CD4-positive, alpha-beta T cell treated with Interferon gamma for 1 hour (primary cell): ENCODE measurements at regions not wholly inside any gene's neighbourhood (a gene's known extent, or its start where the extent isn't known, plus 50 kb on each side); places are given as distances from the start of the nearest gene placed in this dataset.

ENCODE experiments used
- DNase-seq: peaks from one replicate; pipeline ENCODE4 v3.0.0-alpha.2; 2020

DNA sequence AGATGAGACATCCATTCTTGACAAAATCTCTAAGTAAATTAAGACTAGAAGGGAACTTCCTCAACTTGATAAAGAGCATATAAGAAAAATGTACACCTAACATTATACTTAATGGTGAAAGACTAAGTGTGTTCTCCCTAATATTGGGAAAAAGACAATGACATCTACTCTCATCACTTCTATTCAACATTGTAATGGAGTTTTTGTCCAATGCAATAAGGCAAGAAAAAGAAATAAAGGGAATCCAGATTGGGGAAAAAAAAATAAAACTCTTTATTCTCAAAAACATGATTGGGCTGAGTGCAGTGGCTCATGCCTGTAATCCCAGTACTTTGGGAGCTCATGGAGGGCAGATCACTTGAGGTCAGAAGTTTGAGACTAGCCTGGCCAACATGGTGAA lies 131.1 kb upstream of the JUN start:
- DNase-seq, result no peak

DNA sequence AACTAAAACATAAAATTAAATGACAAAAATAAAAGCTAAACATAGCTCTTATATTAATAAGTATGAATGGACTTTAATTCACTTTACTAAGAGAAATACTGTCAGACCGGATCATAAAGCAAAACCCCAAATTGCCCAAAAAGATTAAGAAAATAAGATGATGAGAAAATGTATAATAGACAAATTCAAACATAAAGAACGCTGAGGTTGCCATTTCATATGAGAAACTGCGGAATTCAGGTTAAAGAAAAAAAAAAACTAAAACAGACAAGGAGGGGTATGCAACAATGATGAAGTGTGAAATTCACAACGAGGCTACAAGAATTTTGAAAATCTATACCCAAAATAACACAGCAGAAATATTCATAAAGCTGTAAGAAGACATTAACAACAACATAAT lies 133.6 kb upstream of the JUN start:
- no peak for DNase-seq

DNA sequence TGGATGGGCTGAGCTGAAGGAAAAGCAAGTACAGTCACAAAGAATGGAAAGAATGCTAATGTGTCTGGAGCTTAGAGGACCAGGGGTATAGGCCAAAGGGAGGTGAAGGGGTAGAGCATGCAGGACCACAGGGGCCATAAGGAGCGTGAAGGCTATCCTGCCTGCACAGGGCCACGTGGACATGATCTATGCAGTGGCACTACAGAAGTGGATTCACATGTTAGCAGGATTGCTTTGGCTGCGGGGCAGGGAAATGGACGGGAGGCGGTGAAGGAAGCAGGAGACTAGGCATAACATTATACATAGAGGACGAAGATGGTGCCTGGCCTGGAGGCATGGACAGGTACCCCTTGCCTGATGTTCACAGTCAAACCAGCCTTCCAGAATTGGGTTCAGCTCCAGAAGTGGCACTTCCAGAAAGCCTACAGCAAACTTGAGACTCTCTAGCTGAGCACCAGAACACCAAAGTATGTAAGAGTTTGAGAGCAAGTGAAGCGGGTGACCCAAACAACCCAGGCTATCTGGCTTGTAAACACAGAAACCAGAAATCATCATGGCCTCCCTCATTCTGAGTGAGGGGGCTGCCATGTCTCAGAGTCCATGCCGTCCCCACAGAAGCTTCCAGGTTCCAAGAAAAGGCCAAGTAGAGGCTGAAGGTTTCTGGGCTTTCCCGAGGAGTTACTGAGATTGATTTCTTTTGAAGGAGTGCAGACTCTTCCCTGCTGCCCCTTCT lies 135.5 kb upstream of the JUN start:
- DNase-seq, result no peak

DNA sequence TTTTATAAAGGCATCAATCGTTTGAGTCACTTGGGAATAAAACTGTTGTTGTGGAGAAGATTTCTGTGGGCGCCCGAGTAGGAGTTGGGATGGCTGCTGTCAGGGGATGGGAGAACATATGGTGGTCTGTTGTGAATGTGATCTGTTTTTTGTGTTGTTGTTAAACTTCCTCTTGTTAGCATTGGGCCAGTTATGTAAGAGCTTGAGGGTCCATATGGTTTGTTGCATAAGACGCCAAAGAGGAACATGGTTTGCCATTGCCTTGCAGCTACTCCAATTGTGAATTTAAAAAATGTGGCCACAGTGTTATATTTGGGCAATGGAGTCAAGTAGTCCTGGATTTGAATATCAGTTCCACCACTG lies 136.1 kb upstream of the JUN start:
- DNase-seq, result no peak

DNA sequence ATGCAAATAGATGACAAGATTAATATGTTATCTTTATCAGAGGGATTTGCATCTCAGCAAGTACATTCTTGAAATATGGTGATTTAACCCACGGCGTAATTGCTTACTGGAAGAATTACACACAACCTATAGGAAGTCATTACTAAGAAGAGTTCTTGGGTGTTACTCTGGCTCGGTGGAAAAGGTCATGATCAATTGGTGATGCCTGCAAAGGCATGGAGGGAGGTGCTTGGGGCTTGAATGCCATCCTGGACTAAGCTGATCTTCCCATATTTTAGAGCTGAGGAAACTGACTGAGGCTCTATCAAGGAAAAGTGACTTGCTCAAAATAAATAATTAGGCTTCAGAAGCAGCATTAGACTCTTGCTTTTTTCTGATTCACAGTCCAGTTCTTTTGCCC lies 137.5 kb upstream of the JUN start:
- DNase-seq, result no peak

DNA sequence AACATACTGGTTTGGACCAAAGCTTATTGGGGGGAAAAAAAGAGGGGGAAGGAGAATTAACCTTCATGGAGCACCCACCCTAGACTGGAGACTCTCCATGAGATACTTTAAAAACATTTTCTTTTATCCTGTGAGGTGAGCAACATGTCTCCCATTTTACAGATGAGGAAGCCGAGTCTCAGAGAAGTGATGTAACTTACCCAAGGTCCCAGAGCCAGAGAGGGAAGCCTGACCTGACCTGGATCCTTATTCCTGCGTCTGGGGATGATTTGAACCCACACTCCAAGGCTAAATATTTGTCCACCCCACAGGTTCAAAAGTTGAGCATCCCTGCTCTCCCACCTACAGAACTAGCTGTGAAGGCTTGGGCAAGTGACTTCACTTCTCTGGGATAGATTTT lies 137.9 kb upstream of the JUN start:
- DNase-seq, result no peak

DNA sequence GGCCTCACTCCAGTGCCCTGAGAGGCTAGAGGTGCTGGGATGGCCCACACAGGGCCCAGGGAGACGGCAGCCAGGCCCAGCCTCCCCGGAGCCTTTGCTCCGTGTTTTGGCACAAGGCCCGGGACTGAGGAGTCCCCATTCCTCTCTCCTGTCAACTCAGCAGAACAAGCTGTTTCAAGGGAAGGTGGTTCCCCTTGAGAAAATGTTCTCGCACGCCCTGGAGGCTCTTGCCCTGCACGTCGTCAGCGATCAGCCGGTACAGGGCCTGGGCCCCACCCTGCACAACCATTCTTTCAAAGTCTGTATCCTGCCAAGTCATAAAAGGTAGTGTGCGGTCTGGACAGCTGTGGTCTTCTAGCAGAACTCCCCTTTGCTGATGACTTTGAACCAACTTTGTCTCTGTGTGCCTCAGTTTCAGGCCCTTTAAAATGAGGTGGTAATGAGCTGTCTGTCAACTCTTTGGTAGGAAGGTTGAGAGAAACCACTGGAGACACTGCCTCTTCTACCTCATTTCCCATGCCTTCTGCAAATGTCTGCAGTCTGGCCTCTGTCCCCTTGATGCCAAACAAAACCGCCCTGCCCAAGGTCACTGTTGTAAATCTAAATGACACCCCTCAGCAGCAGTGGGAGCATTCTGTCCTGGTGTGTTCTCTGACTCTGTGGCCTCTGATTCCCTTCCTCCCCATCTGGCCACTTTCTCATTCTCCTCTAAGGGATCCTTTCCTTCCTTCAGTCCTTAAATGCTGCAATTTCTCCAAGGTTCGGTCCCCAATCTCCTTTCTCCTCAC lies 138.6 kb upstream of the JUN start:
- peak; percentile 31 for DNase-seq

DNA sequence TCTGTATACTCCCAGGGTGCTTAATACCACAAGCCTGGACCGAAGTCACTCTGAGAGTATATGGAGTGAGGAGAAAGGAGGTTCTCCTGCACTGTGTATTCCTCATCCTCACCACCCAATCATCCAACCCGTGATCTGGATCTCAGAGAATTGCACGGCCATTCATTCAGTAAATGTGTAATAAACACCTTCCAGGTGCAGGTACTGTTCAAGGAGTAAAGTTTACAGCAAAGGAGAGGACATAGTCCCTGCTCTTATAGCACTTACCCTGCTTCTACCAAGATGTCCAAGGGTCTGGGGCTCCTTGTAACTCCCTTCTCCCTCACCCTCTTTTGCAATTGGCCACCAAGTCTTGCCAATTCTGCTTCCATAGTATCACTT lies 139.2 kb upstream of the JUN start:
- DNase-seq, result no peak

DNA sequence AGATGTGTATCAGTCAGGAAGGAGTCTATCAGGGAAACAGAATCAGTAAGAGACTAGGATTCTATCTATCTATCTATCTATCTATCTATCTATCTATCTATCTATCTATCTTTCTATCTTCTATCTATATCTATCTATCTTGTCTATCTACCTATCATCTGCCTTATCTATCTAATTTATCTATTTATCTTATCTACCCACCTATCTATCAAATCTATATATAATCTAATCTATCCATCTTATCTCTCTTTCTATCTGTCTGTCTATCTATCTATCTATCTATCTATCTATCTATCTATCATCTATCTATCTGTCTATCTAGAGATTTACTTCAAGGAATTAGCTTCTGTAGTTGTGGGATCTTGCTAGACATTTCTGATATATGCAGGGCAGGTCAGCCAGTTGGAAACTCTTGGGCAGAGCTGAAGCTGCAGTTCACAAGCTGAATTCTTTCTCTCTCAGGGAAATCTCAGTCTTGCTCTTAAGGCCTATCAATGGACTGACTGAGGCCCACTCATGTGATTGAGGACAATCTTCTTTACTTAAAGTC lies 140.2 kb upstream of the JUN start:
- DNase-seq, result no peak

DNA sequence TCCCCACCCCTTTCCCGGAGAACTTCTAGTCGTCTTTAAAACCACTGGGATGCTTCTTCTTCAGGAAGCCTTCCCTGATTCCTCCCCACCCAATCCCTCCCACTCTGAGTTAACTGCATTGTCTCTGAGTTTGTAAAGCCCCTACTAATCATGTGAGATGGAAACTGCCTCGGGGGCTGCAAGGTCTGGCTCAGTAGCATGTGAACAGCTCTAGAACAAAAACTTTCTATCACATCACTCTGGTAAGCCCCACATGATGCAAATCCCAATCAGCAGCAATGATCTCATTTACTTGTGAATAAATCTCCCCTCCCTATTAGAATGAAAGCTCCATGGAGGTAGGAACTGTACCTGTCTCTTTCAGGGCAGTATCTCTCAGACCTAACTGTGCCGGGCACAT lies 141.0 kb upstream of the JUN start:
- no peak for DNase-seq

DNA sequence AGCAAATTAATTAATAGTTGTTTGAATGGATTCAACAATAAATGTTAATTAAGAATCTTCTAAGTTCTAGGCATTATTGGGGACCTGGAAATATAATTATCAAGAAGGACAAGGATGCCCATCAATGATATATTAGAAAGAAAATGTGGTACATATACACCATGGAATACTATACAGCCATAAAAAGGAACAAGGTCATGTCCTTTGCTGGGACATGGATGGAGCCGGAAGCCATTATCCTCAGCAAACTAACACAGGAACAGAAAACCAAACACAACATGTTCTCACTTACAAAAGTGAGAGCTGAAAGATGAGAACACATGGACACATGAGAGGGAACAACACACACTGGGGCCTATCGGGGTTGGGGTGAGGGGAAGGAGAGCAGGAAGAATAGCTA lies 141.4 kb upstream of the JUN start:
- no peak for DNase-seq

DNA sequence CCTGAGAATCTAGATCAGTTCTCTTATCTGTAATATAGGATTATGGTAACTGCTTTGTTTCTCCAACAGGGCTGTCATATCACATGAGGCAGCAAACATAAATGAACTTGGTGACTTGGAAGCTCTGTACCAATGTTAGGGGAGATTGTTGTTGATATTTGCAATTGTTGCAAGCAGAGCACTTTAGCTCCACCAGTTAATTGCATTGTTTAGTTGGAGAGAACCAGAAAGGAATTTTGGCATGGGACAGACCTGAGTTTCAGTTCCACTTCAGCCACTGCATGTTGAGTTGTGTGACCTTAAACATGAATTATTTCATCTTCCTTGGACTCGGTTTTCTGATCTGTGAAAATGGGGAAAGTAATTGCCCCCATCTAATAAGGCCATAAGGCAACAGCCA lies 142.3 kb upstream of the JUN start:
- DNase-seq, result no peak

DNA sequence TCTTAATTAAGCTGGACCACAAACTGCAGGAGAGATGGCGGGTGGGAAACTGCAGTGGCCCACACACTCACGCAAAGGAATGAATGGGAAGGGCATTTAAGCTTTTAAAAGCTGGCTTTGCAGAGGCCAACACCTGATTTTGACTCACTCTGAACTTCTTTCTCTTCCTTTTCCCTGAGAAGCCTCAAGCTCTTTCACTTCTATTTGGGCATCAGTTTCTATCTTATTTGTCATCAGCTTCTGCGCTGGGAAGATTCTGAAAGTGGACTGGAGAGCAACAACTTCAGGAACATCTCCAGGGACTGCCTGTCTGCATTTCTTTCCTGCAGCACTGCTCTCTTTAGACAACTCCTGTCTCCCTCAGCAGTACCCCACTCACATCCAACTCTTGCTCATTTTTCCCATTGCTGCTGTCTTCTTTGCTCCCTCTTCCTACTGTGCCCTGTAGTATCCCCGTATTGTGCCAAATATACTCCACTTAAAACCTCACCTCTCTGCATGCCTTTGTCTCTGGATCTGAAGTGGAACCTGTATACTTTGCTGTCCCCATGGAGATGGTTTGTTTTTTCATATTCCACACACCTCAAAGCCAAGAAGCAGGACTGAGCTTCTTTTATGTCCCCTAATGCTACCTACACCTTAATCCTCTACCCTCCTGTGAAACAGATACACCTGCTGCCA lies 143.3 kb upstream of the JUN start:
- no peak for DNase-seq

DNA sequence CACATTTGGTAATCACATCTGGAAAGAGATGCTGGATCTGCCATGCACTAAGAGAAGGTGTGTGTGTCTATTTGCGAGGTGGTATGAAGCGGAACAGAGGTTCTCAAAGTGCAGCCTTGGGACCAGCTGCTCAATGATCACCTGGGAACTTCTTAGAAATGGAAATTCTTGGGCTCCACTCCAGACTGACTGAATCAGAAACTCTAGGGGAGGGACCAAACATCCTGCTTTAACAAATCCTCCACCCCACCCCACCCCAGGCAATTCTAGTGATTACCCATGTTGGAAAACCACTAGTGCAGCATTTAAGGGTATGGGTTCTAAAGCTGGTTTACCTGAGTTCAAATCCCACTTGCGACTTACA lies 143.9 kb upstream of the JUN start:
- DNase-seq, result no peak

DNA sequence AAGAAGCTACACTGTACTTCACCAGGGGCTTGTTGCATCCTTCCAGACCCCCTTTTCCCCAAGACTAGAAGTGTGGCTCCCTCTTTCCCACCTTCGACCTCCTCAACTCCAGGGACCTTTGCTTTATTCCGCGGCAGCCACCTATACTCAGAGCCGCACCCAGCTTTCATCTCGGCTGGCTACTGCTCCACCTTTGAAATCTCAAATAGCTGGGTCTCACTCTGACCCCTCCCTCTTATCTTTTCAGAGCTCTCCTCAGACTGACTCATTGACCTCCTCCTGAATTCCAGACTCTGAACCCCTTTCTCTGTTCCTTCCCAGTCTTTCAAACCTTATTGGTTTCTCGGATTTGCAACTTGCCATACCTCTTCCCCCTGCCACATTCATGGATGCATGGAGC lies 144.7 kb upstream of the JUN start:
- DNase-seq, result no peak

DNA sequence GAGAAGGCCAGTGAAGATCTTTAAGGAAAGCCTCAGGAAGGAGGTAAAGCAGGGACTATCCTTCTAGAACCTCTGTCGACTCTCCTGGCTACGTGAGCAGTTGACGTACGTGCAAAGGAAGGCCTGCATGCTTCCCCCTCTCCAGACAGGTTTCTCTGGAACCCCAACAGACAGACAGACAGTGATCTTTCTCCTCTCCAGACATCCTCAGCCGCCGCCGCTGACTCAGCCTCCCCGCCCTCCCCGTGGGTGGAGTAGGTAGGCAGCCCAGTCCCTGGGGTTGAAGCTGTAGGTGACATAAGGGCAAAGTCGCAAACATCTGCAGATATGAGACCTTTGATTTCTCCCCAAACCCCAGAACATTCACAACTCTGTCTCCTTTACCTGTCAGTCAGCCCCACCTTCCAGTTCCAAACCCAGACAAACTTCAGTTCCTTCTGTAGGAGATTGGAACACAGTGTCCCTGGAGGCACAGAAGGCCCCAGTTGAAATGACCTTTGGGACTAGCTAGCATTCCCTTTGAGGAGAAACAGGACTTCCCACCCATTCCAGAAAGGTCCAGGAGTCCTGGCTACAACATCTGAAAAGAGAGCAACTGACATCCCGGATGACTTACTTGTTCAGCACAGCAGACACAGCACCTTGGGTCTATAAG lies 146.0 kb upstream of the JUN start:
- DNase-seq, result peak; percentile 18

DNA sequence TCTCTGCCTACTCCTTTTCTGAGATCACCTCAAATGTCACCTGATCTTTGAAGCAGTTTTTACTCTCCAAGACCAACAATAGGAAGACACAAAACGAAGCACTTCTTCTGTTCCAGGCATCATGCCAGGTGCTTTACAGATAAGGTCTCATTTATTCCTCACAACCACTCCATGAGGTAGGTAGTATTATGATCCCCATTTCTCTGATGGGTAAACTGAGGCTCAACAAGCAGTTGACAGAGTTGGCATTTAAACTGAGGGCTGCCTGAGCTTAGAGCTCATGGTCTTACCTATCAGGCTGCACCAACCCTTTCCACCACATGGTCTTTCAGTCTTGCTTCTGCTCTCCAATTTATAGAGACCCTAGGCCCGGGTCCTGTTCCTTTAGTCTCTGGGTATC lies 147.2 kb upstream of the JUN start:
- no peak for DNase-seq

DNA sequence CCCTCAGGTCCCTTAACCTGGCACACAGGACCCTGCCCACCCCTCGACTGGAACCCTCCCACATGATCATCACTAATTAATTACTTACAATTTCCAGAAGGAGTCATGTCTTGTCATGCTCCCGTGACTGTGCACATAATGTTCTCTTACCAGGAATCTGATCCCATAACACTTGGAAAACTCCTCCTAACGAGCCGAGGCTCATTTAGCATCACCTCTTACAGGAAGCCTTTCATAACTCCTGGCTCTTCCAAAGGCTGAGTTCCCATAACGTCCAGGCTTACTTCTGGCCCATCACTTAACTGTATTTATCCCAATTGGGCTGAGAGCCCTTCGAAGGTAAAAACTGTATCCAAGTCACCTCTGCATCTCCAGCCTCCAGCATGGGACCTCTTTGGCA lies 147.9 kb upstream of the JUN start:
- no peak for DNase-seq

DNA sequence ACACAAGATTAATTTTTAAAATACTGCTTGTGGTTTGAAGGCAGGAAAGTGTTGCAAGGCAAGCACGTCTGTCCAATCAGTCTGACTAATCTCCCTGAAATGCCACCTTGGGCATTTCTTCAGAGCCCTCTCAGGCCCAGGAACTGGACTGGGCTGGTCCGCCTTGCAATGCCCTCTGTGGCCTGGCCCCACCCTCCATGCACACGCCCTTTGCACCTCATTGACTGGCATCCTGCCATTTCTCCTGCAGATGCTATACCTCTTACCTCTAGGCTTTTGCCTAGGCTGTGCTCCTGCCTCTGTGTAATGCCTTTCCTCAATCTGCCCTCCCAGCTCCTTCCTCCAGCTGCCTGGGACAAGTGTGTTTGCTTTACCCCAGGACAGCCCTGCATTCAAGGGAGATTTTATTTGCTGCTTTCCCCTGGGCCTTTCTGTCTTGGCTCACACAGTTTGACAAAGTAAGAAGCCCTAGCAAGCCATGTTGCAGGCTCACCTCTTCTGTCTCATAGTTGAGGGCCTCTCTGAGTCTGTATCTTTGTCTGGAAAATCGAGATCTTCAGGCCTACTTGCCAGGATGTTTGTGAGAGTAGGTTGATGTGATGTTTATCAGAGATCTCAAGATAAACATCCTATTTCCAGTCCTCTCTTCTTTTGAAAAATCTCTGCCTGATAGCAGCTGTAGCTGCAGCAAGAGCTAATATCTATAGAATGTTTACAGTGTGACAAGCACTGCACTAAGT lies 149.2 kb upstream of the JUN start:
- peak; percentile 12 for DNase-seq

DNA sequence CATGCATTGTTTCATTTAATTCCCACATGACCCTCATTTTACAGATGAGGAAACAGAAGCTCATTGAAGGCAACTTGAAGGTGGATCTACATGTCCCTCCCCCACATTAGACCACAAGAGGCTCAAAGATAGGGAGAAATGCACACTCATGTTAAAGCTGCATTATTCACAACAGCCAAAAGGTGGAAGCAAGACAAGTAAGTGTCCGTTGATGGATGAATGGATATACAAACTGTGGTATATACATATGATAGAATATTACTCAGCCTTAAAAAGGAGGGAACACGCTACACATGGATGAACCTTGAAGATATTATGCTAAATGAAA lies 149.7 kb upstream of the JUN start:
- DNase-seq, result no peak

DNA sequence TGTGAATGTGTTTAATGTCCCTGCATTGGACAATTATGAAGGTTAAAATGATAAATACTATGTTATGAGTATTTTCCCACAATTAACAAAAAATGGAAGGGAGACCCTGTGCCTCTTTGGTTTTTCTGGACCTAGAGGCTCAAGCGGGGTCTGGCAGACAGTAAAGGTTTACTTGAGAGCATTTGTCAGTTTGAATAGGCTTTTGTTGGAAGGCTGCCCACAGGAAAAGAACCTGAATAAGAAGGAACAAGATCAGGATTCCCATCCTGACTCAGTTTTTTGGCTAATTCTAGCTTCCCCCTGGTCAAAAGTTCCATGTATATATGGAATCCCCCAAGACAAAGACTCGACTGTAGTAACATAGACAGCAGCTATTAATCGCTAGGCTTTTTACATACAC lies 150.9 kb upstream of the JUN start:
- no peak for DNase-seq

DNA sequence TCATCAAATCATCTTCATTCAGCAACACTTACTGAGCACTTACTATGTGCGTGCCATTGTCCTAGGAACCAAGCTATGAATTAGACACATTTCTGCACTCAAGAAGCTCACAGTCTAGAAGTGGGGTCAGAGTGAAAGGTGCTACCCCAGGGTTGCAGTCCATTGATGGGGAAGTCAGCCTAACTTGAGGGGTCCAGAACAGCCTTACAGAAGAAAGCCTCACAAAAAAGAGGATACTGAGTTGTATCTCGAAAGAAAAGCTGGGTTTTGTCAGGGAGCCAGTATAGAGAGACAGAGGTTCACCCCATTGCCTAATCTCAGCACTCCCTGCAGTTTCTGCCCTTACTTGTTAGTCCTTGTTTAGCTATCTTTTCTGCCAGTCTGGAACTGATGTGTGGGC lies 153.1 kb upstream of the JUN start:
- no peak for DNase-seq

DNA sequence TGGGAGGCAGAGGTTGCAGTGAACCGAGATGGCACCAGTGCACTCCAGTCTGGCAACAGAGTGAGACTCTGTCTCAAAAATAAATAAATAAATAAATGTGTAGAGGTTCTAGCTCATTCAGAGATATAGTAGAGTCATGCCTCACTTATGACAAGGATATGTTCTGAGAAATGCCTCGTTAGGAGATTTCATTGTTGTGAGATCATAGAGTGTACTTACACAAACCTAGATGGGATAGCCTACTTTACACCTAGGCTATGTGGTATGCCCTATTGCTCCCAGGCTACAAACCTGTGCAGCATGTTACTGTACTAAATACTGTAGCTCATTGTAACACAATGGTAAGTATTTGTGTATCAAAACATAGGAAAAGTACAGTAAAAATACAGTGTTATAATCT lies 155.3 kb upstream of the JUN start:
- DNase-seq, result no peak
